ENCODE measurements at regions not wholly inside any gene's neighbourhood (a gene's known extent, or its start where the extent isn't known, plus 50 kb on each side); places are given as distances from the start of the nearest gene placed in this dataset.

GRCh38 chr5:173411791-173412555, 83.8 kb upstream of the STC2 start:
- TF ChIP-seq HDGF (IDR thresholded peaks at IDR 0.05; ENCODE audit: borderline replicate concordance) (no peak), NFRKB (IDR thresholded peaks at IDR 0.05) (no peak), CTBP1 (IDR thresholded peaks at IDR 0.05; ENCODE audit: borderline replicate concordance) (no peak), SUZ12 (IDR thresholded peaks at IDR 0.05) (no peak), PKNOX1 (IDR thresholded peaks at IDR 0.05) (no peak), BHLHE40 (IDR thresholded peaks at IDR 0.05; ENCODE audit: borderline replicate concordance) (no peak)

All from HEK293T (cell line).